OCI-LY7 (cell line): ENCODE measurements at regions not wholly inside any gene's neighbourhood (a gene's known extent, or its start where the extent isn't known, plus 50 kb on each side); places are given as distances from the start of the nearest gene placed in this dataset.
"Not testable (repeated sequence)": the region's sequence is repeated elsewhere in the genome, so short reads cannot be mapped to it uniquely, and the experiment has no call there.

ENCODE experiments used
- BruUV-seq: library from RNA; stranded (reverse); fragments of 400-500 nt; replicated peaks from 2 replicates; lab custom pipeline; 2021; lab: Mats Ljungman, UMichigan
- CTCF ChIA-PET: fragments of 300-600 bp; sonication (Branson Sonifier 250); formaldehyde crosslinking; loops from one replicate; lab custom pipeline; 2022; ENCODE audit warnings: antibody characterized with exemption; ENCODE audit not compliant: unreplicated experiment; lab: Charles Lee
- POLR2A ChIA-PET: fragments of 300-600 bp; sonication (Branson Sonifier 250); formaldehyde crosslinking; loops from one replicate; lab custom pipeline; 2022; ENCODE audit warnings: antibody characterized with exemption; lab: Charles Lee
- DNase-seq: peaks from one replicate; pipeline ENCODE4 v3.0.0-alpha.2; 2015; ENCODE audit warnings: low spot score
- H2AFZ ChIP-seq: fragments of 200-600 bp; sonication (generic), shearing (Covaris generic); 2 replicates; pipeline ENCODE4 v1.6.1; 2014; ENCODE audit warnings: mild to moderate bottlenecking, antibody characterized with exemption, low read length, moderate library complexity
- H3K27ac ChIP-seq: fragments of 200-600 bp; sonication (generic); 2 replicates; pipeline ENCODE4 v1.5.1; 2014; ENCODE audit warnings: mixed run types, low read depth, mild to moderate bottlenecking, moderate library complexity, low read length, inconsistent platforms; ENCODE audit not compliant: poor library complexity, severe bottlenecking
- H3K36me3 ChIP-seq: fragments of 200-600 bp; sonication (generic); 2 replicates; pipeline ENCODE4 v1.6.1; 2014; ENCODE audit warnings: mild to moderate bottlenecking, antibody characterized with exemption, low read length, moderate library complexity, mixed read lengths; ENCODE audit not compliant: insufficient read depth
- H3K4me1 ChIP-seq: fragments of 200-600 bp; sonication (generic); 2 replicates; pipeline ENCODE4 v1.5.1; 2014; ENCODE audit warnings: mild to moderate bottlenecking, low read length; ENCODE audit not compliant: insufficient read depth, poor library complexity, severe bottlenecking
- H3K4me2 ChIP-seq: fragments of 200-600 bp; sonication (generic); 2 replicates; pipeline ENCODE4 v1.6.1; 2014; ENCODE audit warnings: mild to moderate bottlenecking, low read length
- H3K4me3 ChIP-seq: fragments of 200-600 bp; sonication (generic); 2 replicates; pipeline ENCODE4 v1.5.1; 2014; ENCODE audit warnings: mild to moderate bottlenecking, low read depth, low read length; ENCODE audit not compliant: poor library complexity, severe bottlenecking
- H3K79me2 ChIP-seq: fragments of 200-600 bp; sonication (generic); 2 replicates; pipeline ENCODE4 v1.6.1; 2016; ENCODE audit warnings: low read depth, mild to moderate bottlenecking, low read length, moderate library complexity, mixed read lengths; ENCODE audit not compliant: insufficient read depth
- H3K9me2 ChIP-seq: fragments of 200-600 bp; sonication (generic); 2 replicates; pipeline ENCODE4 v1.6.1; 2016; ENCODE audit warnings: mild to moderate bottlenecking, low read length, mixed read lengths; ENCODE audit not compliant: insufficient read depth
- H3K9me3 ChIP-seq: fragments of 200-600 bp; sonication (generic); 2 replicates; pipeline ENCODE4 v1.6.1; 2014; ENCODE audit warnings: mild to moderate bottlenecking, mixed run types, low read length, mixed read lengths
- H4K20me1 ChIP-seq: fragments of 200-600 bp; sonication (generic); 2 replicates; pipeline ENCODE4 v1.6.1; 2014; ENCODE audit warnings: mild to moderate bottlenecking, antibody characterized with exemption, low read length, moderate library complexity, mixed read lengths; ENCODE audit not compliant: insufficient read depth
- CTCF ChIP-seq: fragments of 200-600 bp; sonication (generic); conservative IDR thresholded peaks from 2 replicates; pipeline ENCODE4 v1.5.1; 2014; ENCODE audit warnings: mild to moderate bottlenecking, antibody characterized with exemption, low read length, moderate library complexity, mixed read lengths
- EZH2phosphoT487 ChIP-seq: fragments of 200-600 bp; sonication (generic); IDR thresholded peaks from 2 replicates; pipeline ENCODE4 v1.6.1; 2018; ENCODE audit warnings: low read depth, borderline replicate concordance, mild to moderate bottlenecking, mixed run types, antibody characterized with exemption, low read length, moderate library complexity, mixed read lengths
- intact Hi-C: fragments of 100-400 bp; cut with micrococcal nuclease; formaldehyde crosslinking; loops from one replicate; pipeline ENCODE4 v1.10.0; 2022; ENCODE audit not compliant: unreplicated experiment

DNA sequence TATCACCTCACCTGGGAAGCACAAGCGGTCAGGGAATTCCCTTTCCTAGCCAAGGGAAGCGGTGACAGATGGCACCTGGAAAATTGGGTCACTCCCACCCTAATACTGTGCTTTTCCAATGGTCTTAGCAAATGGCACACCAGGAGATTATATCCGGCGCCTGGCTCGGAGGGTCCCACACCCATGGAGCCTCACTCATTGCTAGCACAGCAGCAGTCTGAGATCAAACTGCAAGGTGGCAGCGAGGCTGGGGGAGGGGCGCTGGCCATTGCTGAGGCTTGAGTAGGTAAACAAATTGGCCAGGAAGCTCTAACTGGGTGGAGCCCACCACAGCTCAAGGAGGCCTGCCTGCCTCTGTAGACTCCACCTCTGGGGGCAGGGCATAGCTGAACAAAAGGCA lies 1178.1 kb downstream of the KHDRBS2 start:
- intact Hi-C loops, H3K36me3 ChIP-seq, H3K9me2 ChIP-seq, CTCF ChIA-PET, DNase-seq, H3K9me3 ChIP-seq, H3K4me3 ChIP-seq, H3K79me2 ChIP-seq, H4K20me1 ChIP-seq, BruUV-seq, H3K4me1 ChIP-seq, POLR2A ChIA-PET, H2AFZ ChIP-seq, H3K27ac ChIP-seq, H3K4me2 ChIP-seq: not testable (repeated sequence)

GRCh38 chr6:61103660-61104059 lies 1182.4 kb downstream of the KHDRBS2 start:
- BruUV-seq, H3K4me3 ChIP-seq, H3K79me2 ChIP-seq, H4K20me1 ChIP-seq, H2AFZ ChIP-seq, intact Hi-C loops, POLR2A ChIA-PET, DNase-seq, H3K4me1 ChIP-seq, H3K9me3 ChIP-seq, CTCF ChIA-PET, H3K36me3 ChIP-seq, H3K4me2 ChIP-seq, H3K9me2 ChIP-seq, H3K27ac ChIP-seq: not testable (repeated sequence)

DNA sequence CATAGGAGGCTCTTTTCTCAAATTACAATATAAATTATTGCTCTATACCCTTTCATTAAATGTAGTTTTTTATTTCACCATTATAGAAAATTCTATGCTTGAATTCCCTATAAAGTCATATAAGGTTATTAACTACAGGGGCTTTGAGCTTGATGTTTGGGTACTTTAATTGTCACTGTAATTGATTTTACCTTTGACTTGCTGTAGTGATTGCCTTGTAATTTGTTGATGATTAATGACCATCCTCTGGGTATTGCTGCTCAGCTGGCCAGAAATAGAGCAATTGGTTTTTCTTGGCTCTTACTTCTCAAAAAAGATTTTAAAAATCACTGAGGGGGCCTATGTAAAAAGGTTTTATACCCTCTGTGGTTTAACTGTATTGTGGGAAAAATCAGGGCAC lies 1186.0 kb downstream of the KHDRBS2 start:
- POLR2A ChIA-PET, result no interaction called here
- H3K9me3 ChIP-seq, result no peaks in the 10 kb centered on the region
- no peaks in the 10 kb centered on the region for H3K4me1 ChIP-seq
- no peak for DNase-seq
- H3K79me2 ChIP-seq, result no peaks in the 10 kb centered on the region
- intact Hi-C loops, result no loop called here
- no peaks in the 10 kb centered on the region for H3K9me2 ChIP-seq
- no TSS peak for BruUV-seq
- CTCF ChIA-PET, result no interaction called here
- no peak overlapping the region for H2AFZ ChIP-seq
- H3K27ac ChIP-seq, result no peak overlapping the region
- no peak overlapping the region for H3K4me3 ChIP-seq
- TF ChIP-seq CTCF, result no peak
- no peak for TF ChIP-seq EZH2phosphoT487
- H4K20me1 ChIP-seq, result no peaks in the 10 kb centered on the region
- H3K36me3 ChIP-seq, result no peaks in the 10 kb centered on the region
- no peak overlapping the region for H3K4me2 ChIP-seq

GRCh38 chr6:61099561-61099960 lies 1186.5 kb downstream of the KHDRBS2 start:
- BruUV-seq, DNase-seq, H3K79me2 ChIP-seq, CTCF ChIA-PET, H3K4me2 ChIP-seq, H3K27ac ChIP-seq, H3K36me3 ChIP-seq, H3K4me1 ChIP-seq, H3K4me3 ChIP-seq, H3K9me2 ChIP-seq, POLR2A ChIA-PET, H4K20me1 ChIP-seq, H3K9me3 ChIP-seq, intact Hi-C loops, H2AFZ ChIP-seq: not testable (repeated sequence)

DNA sequence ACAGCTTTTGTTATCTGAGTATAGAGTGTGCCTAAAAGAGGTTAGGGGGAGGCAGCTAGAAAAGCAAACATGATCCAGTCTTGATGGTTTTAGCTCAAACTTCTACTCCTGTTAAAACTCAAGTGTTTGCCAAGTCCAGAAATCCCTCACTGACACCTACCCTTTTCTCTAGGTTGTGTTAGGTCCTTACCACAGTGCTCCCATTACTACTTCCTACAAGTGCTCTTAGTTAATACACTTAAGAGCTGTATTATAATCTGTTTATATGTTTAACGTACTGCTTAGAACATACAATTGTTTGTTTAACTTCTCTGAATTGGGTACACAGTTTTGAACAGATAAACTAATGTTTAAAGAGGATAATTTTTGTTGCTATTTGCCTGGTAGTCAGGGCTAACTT lies 1198.0 kb downstream of the KHDRBS2 start:
- DNase-seq, intact Hi-C loops, CTCF ChIA-PET, POLR2A ChIA-PET, H2AFZ ChIP-seq, H3K9me2 ChIP-seq, H3K27ac ChIP-seq, H4K20me1 ChIP-seq, H3K4me2 ChIP-seq, BruUV-seq, H3K4me3 ChIP-seq, H3K4me1 ChIP-seq, H3K9me3 ChIP-seq, H3K36me3 ChIP-seq, H3K79me2 ChIP-seq: not testable (repeated sequence)
